Renal cortex interstitium (tissue), 11 donors: ENCODE measurements at regions not wholly inside any gene's neighbourhood (a gene's known extent, or its start where the extent isn't known, plus 50 kb on each side); places are given as distances from the start of the nearest gene placed in this dataset.
"Not testable (repeated sequence)": the region's sequence is repeated elsewhere in the genome, so short reads cannot be mapped to it uniquely, and the experiment has no call there.

Source experiments
- DNase-seq, 11 donors: peaks; one replicate each; pipeline ENCODE4 v3.0.0-alpha.2; 2013; ENCODE audit warnings: low read depth in 9 of 11, low spot score in 4 of 11; ENCODE audit errors: extremely low read depth in 1 of 11

DNA sequence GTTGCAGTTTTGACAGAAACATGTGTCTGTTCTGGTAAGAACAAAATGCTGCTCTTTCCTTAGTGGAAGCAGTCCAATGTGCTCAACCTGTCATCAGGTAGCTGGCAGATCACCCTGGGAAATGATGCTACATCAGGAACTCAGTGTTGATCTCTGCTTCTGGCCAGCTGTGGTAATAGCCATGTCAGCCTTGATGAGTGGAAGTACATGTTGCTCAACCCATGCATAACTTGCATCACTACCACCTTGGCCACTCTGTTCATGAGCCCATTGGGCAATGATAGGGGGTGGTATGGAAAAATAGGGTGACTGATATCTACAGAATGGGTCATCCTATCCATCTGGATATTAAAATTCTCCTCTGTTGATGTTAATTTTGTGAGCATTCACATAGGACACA is 411.0 kb downstream of the C12orf50 start:
- DNase-seq, result no peak

DNA sequence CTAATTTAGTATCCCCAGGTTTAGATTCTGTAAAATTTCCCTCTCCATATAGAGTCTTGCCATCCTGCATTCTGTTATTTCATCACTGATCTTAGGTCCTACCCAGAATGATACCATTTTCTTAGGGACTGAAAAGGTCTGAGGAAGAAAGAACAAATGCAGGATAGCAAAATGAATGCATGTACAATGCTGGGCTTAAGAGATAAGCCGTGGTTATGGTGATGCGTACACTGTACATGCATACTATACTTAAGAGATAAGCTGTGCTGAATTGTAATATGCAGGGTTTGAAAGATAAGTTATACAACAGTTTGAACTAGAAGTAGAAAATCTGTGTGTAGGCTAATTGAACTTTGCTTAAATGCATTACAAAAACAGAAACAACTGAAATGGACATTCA is 416.2 kb downstream of the C12orf50 start:
- DNase-seq, result no peak

GRCh38 chr12:87608321-87608720 is 420.9 kb downstream of the C12orf50 start:
- no peak for DNase-seq

GRCh38 chr12:87603727-87604126 is 425.5 kb downstream of the C12orf50 start:
- DNase-seq, result no peak

DNA sequence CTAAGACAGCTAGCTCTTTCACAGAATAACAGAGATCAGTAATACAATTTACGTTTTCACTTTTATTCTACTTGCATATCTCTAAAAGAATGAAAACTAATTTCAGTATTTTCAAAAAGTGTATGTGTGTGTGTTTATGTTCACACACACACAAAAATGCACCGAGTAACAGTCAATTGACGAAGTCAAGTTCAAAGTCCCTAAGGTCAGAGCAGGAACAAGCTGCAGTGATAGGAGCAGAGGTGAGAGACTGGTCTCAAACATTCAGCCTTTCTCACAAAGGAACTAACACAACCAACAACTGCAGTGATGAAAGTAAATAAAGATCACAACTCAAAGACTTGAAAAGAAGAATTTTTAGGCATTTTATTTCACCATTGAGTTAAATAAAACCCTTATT is 429.7 kb downstream of the C12orf50 start:
- DNase-seq, result no peak

GRCh38 chr12:87597114-87597513 is 432.1 kb downstream of the C12orf50 start:
- no peak for DNase-seq

DNA sequence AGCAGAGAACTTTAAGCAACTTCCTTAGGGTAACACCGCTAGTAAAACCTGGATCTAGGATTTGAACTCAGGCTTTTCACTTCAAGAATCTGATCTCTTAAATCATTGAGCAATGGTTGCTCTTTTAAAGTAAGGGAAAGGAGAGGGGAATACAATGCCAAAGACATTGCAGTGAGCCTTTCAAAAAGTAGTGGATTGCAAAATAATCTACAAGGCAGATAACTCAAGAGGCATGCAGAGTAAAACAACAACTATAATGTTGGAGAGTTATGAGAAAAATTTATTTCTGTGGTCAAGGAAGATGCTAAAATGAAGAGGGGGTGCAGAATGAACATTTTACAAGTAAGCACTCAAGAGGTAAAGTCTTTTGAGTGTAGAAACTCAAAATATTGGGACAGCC is 432.6 kb downstream of the C12orf50 start:
- no peak for DNase-seq

DNA sequence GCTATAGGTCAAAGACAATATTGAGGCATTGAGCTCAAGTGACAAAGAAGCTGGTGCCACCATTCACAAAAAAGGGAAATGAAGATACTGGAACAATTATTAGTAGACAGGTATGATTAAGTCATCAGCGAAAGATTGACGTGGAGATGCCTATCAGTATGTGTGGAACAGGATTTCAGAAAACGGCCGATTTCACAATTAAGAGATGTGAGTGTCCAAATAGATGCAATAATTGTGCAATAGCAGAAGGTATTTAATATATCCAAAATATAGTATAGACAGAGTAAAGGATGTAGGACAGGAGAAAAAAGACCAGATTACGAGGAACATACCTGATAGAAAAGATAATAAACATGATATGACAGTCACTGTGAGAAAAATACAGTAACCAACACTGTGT is 433.1 kb downstream of the C12orf50 start:
- DNase-seq, result no peak

GRCh38 chr12:87585882-87586557 is 443.2 kb downstream of the C12orf50 start:
- no peak for DNase-seq

GRCh38 chr12:87579091-87579490 is 450.1 kb downstream of the C12orf50 start:
- DNase-seq, result not testable (repeated sequence)

GRCh38 chr12:87575906-87576305 is 453.3 kb downstream of the C12orf50 start:
- no peak for DNase-seq

GRCh38 chr12:87566918-87567317 is 462.3 kb downstream of the C12orf50 start:
- not testable (repeated sequence) for DNase-seq

- DNase-seq, result no peak
These were observed 472.2 kb downstream of the C12orf50 start for GRCh38 chr12:87556985-87557384.

DNA sequence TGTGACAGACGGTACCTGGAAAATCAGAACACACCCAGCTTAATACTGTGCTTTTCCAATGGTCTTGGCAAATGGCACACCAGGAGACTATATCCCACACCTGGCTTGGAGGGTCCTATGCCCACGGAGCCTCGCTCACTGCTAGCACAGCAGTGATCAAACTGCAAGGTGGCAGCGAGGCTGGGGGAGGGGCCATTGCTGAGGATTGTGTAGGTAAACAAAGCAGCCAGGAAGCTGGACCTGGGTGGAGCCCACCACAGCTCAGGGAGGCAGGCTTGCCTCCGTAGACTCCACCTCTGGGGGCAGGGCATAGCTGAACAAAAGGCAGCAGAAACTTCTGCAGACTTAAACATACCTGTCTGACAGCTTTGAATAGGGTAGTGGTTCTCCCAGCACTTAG is 498.0 kb downstream of the C12orf50 start:
- not testable (repeated sequence) for DNase-seq

GRCh38 chr12:87529413-87529812 is 499.8 kb downstream of the C12orf50 start:
- no peak for DNase-seq

GRCh38 chr12:87520968-87521367 is 508.2 kb downstream of the C12orf50 start:
- DNase-seq, result no peak

DNA sequence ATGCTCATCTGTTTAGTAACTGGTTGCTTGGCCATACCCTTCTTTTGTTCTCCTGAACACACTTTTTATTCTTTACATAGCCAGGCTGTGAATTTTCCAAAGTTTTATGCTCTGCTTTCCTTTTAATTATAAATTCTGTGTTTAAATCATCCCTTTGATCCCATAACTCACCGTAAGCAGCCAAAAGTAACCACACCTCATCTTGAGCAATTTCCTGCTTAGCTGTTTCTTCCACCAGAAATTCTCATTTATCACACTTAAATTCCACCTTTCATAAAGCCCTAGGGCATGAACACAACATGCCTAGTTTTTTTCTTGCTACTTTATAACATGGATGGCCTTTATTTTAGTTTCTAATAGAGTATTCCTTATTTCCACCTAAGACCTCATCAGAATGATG is 510.7 kb downstream of the C12orf50 start:
- no peak for DNase-seq

DNA sequence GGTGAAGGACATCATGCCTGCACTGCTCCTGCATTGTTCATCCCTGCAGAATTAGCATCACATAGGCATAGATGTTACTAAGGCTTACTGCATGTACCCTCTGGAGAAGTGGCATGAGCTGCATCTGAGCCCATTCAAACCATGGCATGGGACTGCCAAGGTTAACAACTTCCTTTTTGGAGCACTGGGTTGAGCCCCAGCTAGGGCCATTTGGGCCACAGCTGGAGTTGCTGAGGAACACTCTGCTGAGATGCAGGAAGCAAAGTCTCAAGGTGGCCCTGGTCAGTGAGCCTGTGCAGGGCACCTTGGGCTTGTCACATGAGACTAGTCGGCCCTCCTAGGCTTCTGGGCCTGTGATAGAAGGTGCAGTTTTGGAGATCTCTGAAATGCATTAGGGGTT is 511.2 kb downstream of the C12orf50 start:
- DNase-seq, result no peak

GRCh38 chr12:87513536-87514280 is 515.5 kb downstream of the C12orf50 start:
- no peak for DNase-seq

- DNase-seq, result no peak
These were observed 517.8 kb downstream of the C12orf50 start for GRCh38 chr12:87511371-87511770.
